ENCODE measurements at regions not wholly inside any gene's neighbourhood (a gene's known extent, or its start where the extent isn't known, plus 50 kb on each side); places are given as distances from the start of the nearest gene placed in this dataset.

DNA sequence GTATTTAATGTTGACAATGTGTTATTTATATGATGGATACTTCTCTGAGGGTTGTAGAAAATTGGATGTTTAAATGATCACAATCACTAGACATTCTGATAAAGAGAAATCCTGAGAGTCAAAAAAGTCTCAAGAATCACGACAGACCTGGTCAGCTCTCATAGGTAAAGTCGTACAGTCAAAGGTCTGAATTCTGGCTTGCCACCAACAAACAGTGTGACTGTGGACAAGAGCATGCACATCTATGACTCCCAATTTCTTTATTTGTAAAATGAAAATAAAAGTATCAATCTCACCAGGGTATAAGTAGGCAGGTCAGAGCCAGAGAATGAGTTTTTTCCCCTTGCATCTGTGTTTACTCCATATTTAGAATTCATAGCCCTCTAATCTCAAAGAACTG lies 556.7 kb downstream of the FAM181B start:
- H3K4me1 Mint-ChIP-seq (ENCODE audit: low read depth): no peaks in the 10 kb centered on the region
- intact Hi-C loops (cut with micrococcal nuclease): no loop called here
- H3K9me3 Mint-ChIP-seq: no peaks in the 10 kb centered on the region
- no peaks in the 10 kb centered on the region for H3K27me3 Mint-ChIP-seq
- no peak for ATAC-seq
- H3K36me3 Mint-ChIP-seq (ENCODE audit: low read depth): no peaks in the 10 kb centered on the region
- no peak overlapping the region for H3K27ac Mint-ChIP-seq
- no peak for DNase-seq
- no peak for TF ChIP-seq CTCF (IDR thresholded peaks at IDR 0.05)
- H3K4me3 Mint-ChIP-seq: no peak overlapping the region
- ChIA-PET POLR2A (no interaction called here), CTCF (no interaction called here)

DNA sequence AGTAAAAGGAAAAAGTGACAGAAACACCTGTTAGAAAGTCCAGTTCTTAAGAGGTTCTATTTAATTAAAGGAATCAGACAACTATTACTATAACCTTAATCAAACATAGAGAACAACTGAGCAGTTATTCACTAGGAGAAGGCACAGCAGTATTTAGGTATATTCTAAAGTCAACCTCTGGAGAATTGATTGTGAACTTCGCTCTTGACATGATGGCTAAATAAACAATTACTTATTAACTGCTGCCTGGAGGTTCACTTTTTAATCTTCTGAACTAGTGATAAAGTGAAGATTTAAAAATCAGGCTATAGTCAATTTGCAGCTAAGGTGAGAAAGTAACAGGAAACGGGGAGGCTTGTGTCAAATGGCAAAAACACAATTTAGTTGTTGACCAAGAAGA lies 557.3 kb downstream of the FAM181B start:
- Mint-ChIP-seq H3K27ac (no peak overlapping the region), H3K36me3 (ENCODE audit: low read depth) (no peaks in the 10 kb centered on the region), H3K4me3 (no peak overlapping the region), H3K4me1 (ENCODE audit: low read depth) (no peaks in the 10 kb centered on the region), H3K27me3 (no peaks in the 10 kb centered on the region), H3K9me3 (no peaks in the 10 kb centered on the region)
- ATAC-seq: no peak
- intact Hi-C loops (cut with micrococcal nuclease): no loop called here
- ChIA-PET POLR2A (no interaction called here), CTCF (no interaction called here)
- DNase-seq: no peak
- no peak for TF ChIP-seq CTCF (IDR thresholded peaks at IDR 0.05)

- H3K4me3 Mint-ChIP-seq: no peak overlapping the region
- no peaks in the 10 kb centered on the region for H3K4me1 Mint-ChIP-seq (ENCODE audit: low read depth)
- no peak overlapping the region for H3K27ac Mint-ChIP-seq
- peak; percentile 26 for TF ChIP-seq CTCF (IDR thresholded peaks at IDR 0.05)
- no peaks in the 10 kb centered on the region for H3K9me3 Mint-ChIP-seq
- DNase-seq (no peak), ATAC-seq (no peak)
- ChIA-PET POLR2A (no interaction called here), CTCF (no interaction called here)
- intact Hi-C loops (cut with micrococcal nuclease): no loop called here
- no peaks in the 10 kb centered on the region for H3K27me3 Mint-ChIP-seq
- H3K36me3 Mint-ChIP-seq (ENCODE audit: low read depth): no peaks in the 10 kb centered on the region
Observed at GRCh38 chr11:82174610-82175009, 559.1 kb downstream of the FAM181B start.

DNA sequence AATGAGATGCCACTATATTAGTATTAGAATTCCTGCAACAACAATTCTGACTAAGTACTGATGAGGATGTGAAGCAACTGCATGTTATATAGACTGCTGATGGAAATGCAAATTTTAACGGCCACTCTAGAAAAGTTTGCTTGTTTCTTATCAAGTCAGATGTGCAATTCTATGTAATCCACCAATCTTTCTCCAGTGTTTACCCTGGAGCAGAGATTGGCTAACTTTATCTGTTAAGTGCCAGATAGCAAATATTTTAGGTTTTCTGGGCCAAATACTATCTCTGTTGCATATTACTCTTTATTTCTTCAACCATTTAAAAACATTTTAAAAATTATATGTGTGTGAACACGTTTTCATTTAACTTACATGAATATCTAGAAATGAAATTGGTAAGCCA lies 586.9 kb downstream of the FAM181B start:
- Mint-ChIP-seq H3K27me3 (no peaks in the 10 kb centered on the region), H3K4me1 (ENCODE audit: low read depth) (no peaks in the 10 kb centered on the region), H3K27ac (no peak overlapping the region), H3K4me3 (no peak overlapping the region), H3K9me3 (no peaks in the 10 kb centered on the region), H3K36me3 (ENCODE audit: low read depth) (no peaks in the 10 kb centered on the region)
- no peak for DNase-seq
- POLR2A ChIA-PET: no interaction called here
- TF ChIP-seq CTCF (IDR thresholded peaks at IDR 0.05): no peak
- ATAC-seq: no peak
- intact Hi-C loops (cut with micrococcal nuclease): no loop called here
- CTCF ChIA-PET: no interaction called here

GRCh38 chr11:82118946-82119345 lies 614.7 kb downstream of the FAM181B start:
- ATAC-seq (no peak), DNase-seq (no peak)
- Mint-ChIP-seq H3K27ac (no peak overlapping the region), H3K9me3 (peaks cover 1% of the 10 kb centered on the region), H3K4me3 (no peak overlapping the region), H3K4me1 (ENCODE audit: low read depth) (no peaks in the 10 kb centered on the region), H3K36me3 (ENCODE audit: low read depth) (no peaks in the 10 kb centered on the region), H3K27me3 (peaks cover 5% of the 10 kb centered on the region)
- ChIA-PET CTCF (no interaction called here), POLR2A (no interaction called here)
- TF ChIP-seq CTCF (IDR thresholded peaks at IDR 0.05): no peak
- intact Hi-C loops (cut with micrococcal nuclease): no loop called here
